B cell (primary cell): ENCODE measurements at regions not wholly inside any gene's neighbourhood (a gene's known extent, or its start where the extent isn't known, plus 50 kb on each side); places are given as distances from the start of the nearest gene placed in this dataset.

ENCODE experiments used
- ATAC-seq: fragments of 200-7000 bp; cut with Tn5 transposase; one replicate; pipeline ENCODE4 v1.10.0; 2021; ENCODE audit warnings: low read depth, mild to moderate bottlenecking, moderate number of reproducible peaks, moderate library complexity
- CTCF ChIA-PET: fragments of 350-600 bp; sonication (Branson Sonifier 250); formaldehyde crosslinking; loops from one replicate; lab custom pipeline; 2021; ENCODE audit warnings: antibody characterized with exemption, inconsistent platforms; lab: Charles Lee
- POLR2A ChIA-PET: fragments of 350-600 bp; sonication (Branson Sonifier 250); formaldehyde crosslinking; loops from one replicate; lab custom pipeline; 2021; ENCODE audit warnings: antibody characterized with exemption; lab: Charles Lee
- DNase-seq: peaks from one replicate; pipeline ENCODE4 v3.0.0; 2013
- H2AFZ ChIP-seq: 2 replicates; pipeline ENCODE4 v1.6.1; 2012; ENCODE audit warnings: mild to moderate bottlenecking, low read depth, low read length; ENCODE audit not compliant: insufficient read depth, poor library complexity, severe bottlenecking
- H3K27ac ChIP-seq, 2 donors: 1 replicate in 1 of 2; 2 replicates in 1 of 2; pipeline ENCODE4 v1.5.1; 2012 to 2013; ENCODE audit warnings: low read length in 2 of 2, mild to moderate bottlenecking in 2 of 2, moderate library complexity in 1 of 2
- H3K27me3 ChIP-seq, 4 experiments: fragments of 200-600 bp in 1 of 4; sonication (generic) in 1 of 4; replicated peaks in 1 of 4; 1 replicate in 2 of 4; 2 replicates in 2 of 4; pipeline versions ENCODE4 v1.6.1 to v1.7.0; 2013 to 2016; ENCODE audit warnings: low read length in 3 of 4, mild to moderate bottlenecking in 2 of 4, mixed read lengths in 1 of 4, moderate library complexity in 1 of 4; ENCODE audit not compliant: insufficient read depth in 4 of 4, control insufficient read depth in 3 of 4; ENCODE audit errors: control extremely low read depth in 1 of 4
- H3K36me3 ChIP-seq, 2 experiments: replicated peaks in 1 of 2; 1 replicate in 1 of 2; 2 replicates in 1 of 2; pipeline versions ENCODE4 v1.6.1 to v1.7.1; 2013; ENCODE audit warnings: low read length in 1 of 2; ENCODE audit not compliant: insufficient read depth in 2 of 2, control insufficient read depth in 1 of 2; ENCODE audit errors: control extremely low read depth in 1 of 2, extremely low read depth in 1 of 2
- H3K4me1 ChIP-seq, 2 donors: fragments of 200-600 bp in 1 of 2; sonication (generic) in 1 of 2; 1 replicate in 1 of 2; 2 replicates in 1 of 2; pipeline versions ENCODE4 v1.5.1 to v1.6.1; 2013 to 2017; ENCODE audit warnings: low read length in 2 of 2; ENCODE audit not compliant: control insufficient read depth in 2 of 2, insufficient read depth in 2 of 2
- H3K4me2 ChIP-seq: replicated peaks from 2 replicates; pipeline ENCODE3; 2012; ENCODE audit warnings: mild to moderate bottlenecking, low read depth, low read length; ENCODE audit not compliant: poor library complexity, severe bottlenecking
- H3K4me3 ChIP-seq, 5 experiments: fragments of 200-600 bp in 1 of 5; sonication (generic) in 1 of 5; 1 replicate in 3 of 5; 2 replicates in 2 of 5; pipeline versions ENCODE4 v1.5.1 to v1.7.0; 2011 to 2016; ENCODE audit warnings: low read length in 4 of 5, mild to moderate bottlenecking in 4 of 5, low read depth in 2 of 5, control low read depth in 1 of 5, moderate library complexity in 1 of 5; ENCODE audit not compliant: insufficient read depth in 1 of 5; ENCODE audit errors: control extremely low read depth in 1 of 5, extremely low read depth in 1 of 5
- H3K79me2 ChIP-seq: fragments of 200-600 bp; sonication (generic); one replicate; pipeline ENCODE4 v1.6.0; 2016; ENCODE audit warnings: low read length; ENCODE audit not compliant: control insufficient read depth, insufficient read depth
- H3K9ac ChIP-seq: fragments of 200-600 bp; sonication (generic); 2 replicates; pipeline ENCODE4 v1.6.1; 2017; ENCODE audit warnings: mild to moderate bottlenecking, low read length, moderate library complexity
- H3K9me3 ChIP-seq, 3 donors: one replicate each; pipeline versions ENCODE4 v1.6.1 to v1.7.1; 2013; ENCODE audit warnings: low read length in 2 of 3; ENCODE audit not compliant: control insufficient read depth in 2 of 3, insufficient read depth in 1 of 3; ENCODE audit errors: control extremely low read depth in 1 of 3
- H4K20me1 ChIP-seq: 2 replicates; pipeline ENCODE4 v1.6.0; 2012; ENCODE audit warnings: mild to moderate bottlenecking, low read length; ENCODE audit not compliant: insufficient read depth, control insufficient read depth, poor library complexity, severe bottlenecking
- H3K27ac Mint-ChIP-seq: one replicate; pipeline ENCODE4 v1.8.0; 2021; ENCODE audit warnings: mixed read lengths
- H3K27me3 Mint-ChIP-seq: one replicate; pipeline ENCODE4 v1.8.0; 2021; ENCODE audit warnings: mixed read lengths
- H3K4me1 Mint-ChIP-seq: one replicate; pipeline ENCODE4 v1.8.0; 2021; ENCODE audit warnings: mixed read lengths
- H3K4me3 Mint-ChIP-seq: one replicate; pipeline ENCODE4 v1.8.0; 2021; ENCODE audit warnings: mixed read lengths
- H3K9me3 Mint-ChIP-seq: one replicate; pipeline ENCODE4 v1.8.0; 2022; ENCODE audit warnings: mixed read lengths; ENCODE audit not compliant: insufficient read depth
- EZH2 ChIP-seq: IDR thresholded peaks from 2 replicates; pipeline ENCODE4 v1.6.1; 2012; ENCODE audit warnings: borderline replicate concordance, low read depth, mild to moderate bottlenecking, moderate library complexity, low read length; ENCODE audit not compliant: insufficient read depth, poor library complexity, severe bottlenecking
- WGBS: methylation state at CpG from one replicate; pipeline ENCODE4 v1.1.5; 2013; ENCODE audit warnings: missing lambda C conversion rate; ENCODE audit not compliant: insufficient coverage; 5-methylcytosine and 5-hydroxymethylcytosine counted together
- intact Hi-C: fragments of 100-400 bp; cut with micrococcal nuclease; formaldehyde crosslinking; loops from one replicate; pipeline ENCODE4 v1.10.0; 2022
- TF ChIP-seq, protein P1 (sequence below): fragments of 200-600 bp; IDR thresholded peaks from one replicate; pipeline ENCODE4 v1.8.0; 2022; ENCODE audit warnings: antibody characterized with exemption, mild to moderate bottlenecking

DNA sequence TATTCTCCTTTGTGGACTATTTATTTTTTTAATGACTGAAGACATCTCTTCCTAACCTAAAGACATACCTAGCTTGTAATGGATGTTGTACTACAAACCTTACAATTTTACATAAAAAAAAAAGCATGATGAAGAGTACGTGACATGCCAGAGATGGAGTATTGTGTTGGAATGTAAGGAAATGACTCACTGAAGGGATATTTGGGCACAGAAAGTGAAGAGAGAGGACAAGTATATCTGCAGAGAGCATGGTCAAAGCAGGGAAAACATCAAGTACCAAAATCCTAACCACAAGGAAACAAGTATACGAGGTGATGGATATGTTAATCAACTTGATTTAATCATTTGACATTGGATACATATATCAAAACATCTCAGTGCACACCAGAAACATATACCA is 1051.4 kb upstream of the PRKX start:
- H3K79me2 ChIP-seq = no peaks in the 10 kb centered on the region
- no peaks in the 10 kb centered on the region for H3K36me3 ChIP-seq
- H2AFZ ChIP-seq = no peak overlapping the region
- no peak for TF ChIP-seq EZH2
- TF ChIP-seq, protein P1, sequence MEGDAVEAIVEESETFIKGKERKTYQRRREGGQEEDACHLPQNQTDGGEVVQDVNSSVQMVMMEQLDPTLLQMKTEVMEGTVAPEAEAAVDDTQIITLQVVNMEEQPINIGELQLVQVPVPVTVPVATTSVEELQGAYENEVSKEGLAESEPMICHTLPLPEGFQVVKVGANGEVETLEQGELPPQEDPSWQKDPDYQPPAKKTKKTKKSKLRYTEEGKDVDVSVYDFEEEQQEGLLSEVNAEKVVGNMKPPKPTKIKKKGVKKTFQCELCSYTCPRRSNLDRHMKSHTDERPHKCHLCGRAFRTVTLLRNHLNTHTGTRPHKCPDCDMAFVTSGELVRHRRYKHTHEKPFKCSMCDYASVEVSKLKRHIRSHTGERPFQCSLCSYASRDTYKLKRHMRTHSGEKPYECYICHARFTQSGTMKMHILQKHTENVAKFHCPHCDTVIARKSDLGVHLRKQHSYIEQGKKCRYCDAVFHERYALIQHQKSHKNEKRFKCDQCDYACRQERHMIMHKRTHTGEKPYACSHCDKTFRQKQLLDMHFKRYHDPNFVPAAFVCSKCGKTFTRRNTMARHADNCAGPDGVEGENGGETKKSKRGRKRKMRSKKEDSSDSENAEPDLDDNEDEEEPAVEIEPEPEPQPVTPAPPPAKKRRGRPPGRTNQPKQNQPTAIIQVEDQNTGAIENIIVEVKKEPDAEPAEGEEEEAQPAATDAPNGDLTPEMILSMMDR = no peak
- no CpG with 5 or more reads among the region's 2 CpGs for WGBS
- no peaks in the 10 kb centered on the region for H4K20me1 ChIP-seq
- Mint-ChIP-seq H3K4me1 (no peaks in the 10 kb centered on the region), H3K27me3 (no peaks in the 10 kb centered on the region), H3K9me3 (no peaks in the 10 kb centered on the region), H3K4me3 (no peak overlapping the region), H3K27ac (no peak overlapping the region)
- H3K4me2 ChIP-seq = no peak overlapping the region
- H3K4me1 ChIP-seq = no peaks in the 10 kb centered on the region
- no peak overlapping the region for H3K27ac ChIP-seq
- H3K9me3 ChIP-seq = no peaks in the 10 kb centered on the region
- ATAC-seq (no peak), DNase-seq (no peak)
- H3K4me3 ChIP-seq = no peak overlapping the region
- no peaks in the 10 kb centered on the region for H3K27me3 ChIP-seq
- intact Hi-C loops = no loop called here
- H3K9ac ChIP-seq = no peak overlapping the region
- ChIA-PET POLR2A (no interaction called here), CTCF (no interaction called here)

DNA sequence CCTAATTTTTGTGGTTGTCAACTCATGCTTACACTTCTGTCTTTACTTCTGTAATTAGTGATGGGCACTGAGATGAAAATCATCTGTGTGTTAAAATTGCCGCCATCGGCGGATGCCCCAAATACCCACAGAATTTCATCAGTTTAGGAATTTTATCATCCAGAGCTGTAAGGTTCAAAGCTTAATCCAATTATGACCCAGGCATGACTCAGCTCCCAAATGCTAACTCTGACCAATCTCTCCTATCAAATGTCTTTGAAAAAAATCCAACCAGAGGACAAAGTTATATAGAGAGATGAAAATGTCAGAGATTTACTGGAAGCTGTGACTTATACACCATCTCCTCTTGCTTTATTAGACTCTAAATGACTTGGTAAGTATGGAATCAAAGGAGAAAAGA is 1048.7 kb upstream of the PRKX start:
- CTCF ChIA-PET = no interaction called here
- no peaks in the 10 kb centered on the region for H3K4me1 ChIP-seq
- no peak overlapping the region for H3K4me3 ChIP-seq
- no peak overlapping the region for H3K27ac ChIP-seq
- Mint-ChIP-seq H3K4me3 (no peak overlapping the region), H3K27me3 (no peaks in the 10 kb centered on the region), H3K9me3 (no peaks in the 10 kb centered on the region), H3K4me1 (no peaks in the 10 kb centered on the region), H3K27ac (no peak overlapping the region)
- no CpG with 5 or more reads among the region's 3 CpGs for WGBS
- no peaks in the 10 kb centered on the region for H3K79me2 ChIP-seq
- H3K9me3 ChIP-seq = no peaks in the 10 kb centered on the region
- H3K4me2 ChIP-seq = no peak overlapping the region
- H3K9ac ChIP-seq = no peak overlapping the region
- POLR2A ChIA-PET = no interaction called here
- H3K27me3 ChIP-seq = no peaks in the 10 kb centered on the region
- TF ChIP-seq, protein P1 = no peak
- no peak for TF ChIP-seq EZH2
- intact Hi-C loops = no loop called here
- H3K36me3 ChIP-seq = no peaks in the 10 kb centered on the region
- H4K20me1 ChIP-seq = no peaks in the 10 kb centered on the region
- DNase-seq (no peak), ATAC-seq (no peak)
- H2AFZ ChIP-seq = no peak overlapping the region
